Psoas muscle (tissue), 7 donors: ENCODE measurements at regions not wholly inside any gene's neighbourhood (a gene's known extent, or its start where the extent isn't known, plus 50 kb on each side); places are given as distances from the start of the nearest gene placed in this dataset.

Source experiments
- ATAC-seq, 4 donors: fragments of 200-7000 bp; cut with Tn5 transposase; one replicate each; pipeline ENCODE4 v1.9.1; 2020; ENCODE audit warnings: moderate library complexity in 3 of 4, mild to moderate bottlenecking in 2 of 4
- DNase-seq, 2 donors: peaks; one replicate each; pipeline ENCODE4 v3.0.0-alpha.2; 2020
- H3K27ac ChIP-seq: fragments of 200-600 bp; one replicate; pipeline ENCODE4 v1.8.0; 2022
- H3K27me3 ChIP-seq, 3 donors: fragments of 200-600 bp in 1 of 3; one replicate each; pipeline versions ENCODE4 v1.6.1 to v1.8.0; 2013 to 2022; ENCODE audit warnings: low read length in 2 of 3, mild to moderate bottlenecking in 2 of 3, moderate library complexity in 1 of 3; ENCODE audit not compliant: insufficient read depth in 3 of 3
- H3K36me3 ChIP-seq, 2 donors: fragments of 200-600 bp in 1 of 2; one replicate each; pipeline versions ENCODE4 v1.6.1 to v1.8.0; 2013 to 2022; ENCODE audit warnings: low read depth in 1 of 2, mild to moderate bottlenecking in 1 of 2, moderate library complexity in 1 of 2; ENCODE audit not compliant: insufficient read depth in 1 of 2
- H3K4me1 ChIP-seq: fragments of 200-600 bp; one replicate; pipeline ENCODE4 v1.8.0; 2022
- H3K4me3 ChIP-seq: fragments of 200-600 bp; one replicate; pipeline ENCODE4 v1.8.0; 2022; ENCODE audit warnings: mild to moderate bottlenecking
- H3K9me3 ChIP-seq: fragments of 200-600 bp; one replicate; pipeline ENCODE4 v1.8.0; 2022
- CTCF ChIP-seq: fragments of 200-600 bp; IDR thresholded peaks from one replicate; pipeline ENCODE4 v1.8.0; 2022; ENCODE audit warnings: antibody characterized with exemption
- WGBS, 3 donors: extraction: QIAGEN DNeasy Blood & Tissue Kit; methylation state at CpG; one replicate each; pipeline versions ENCODE4 v1.1.6 to v1.1.7; 2013; 5-methylcytosine and 5-hydroxymethylcytosine counted together
- intact Hi-C, 2 donors: fragments of 100-400 bp; cut with DNase I; formaldehyde crosslinking; loops; one replicate each; pipeline versions ENCODE4 v1.11.0 to v1.14.2; 2022
- donor health status: healthy with polysubstance abuse.
- donor health status: DM: no; HTN: no; CAD: no; lungs with moderate emphysema.
- donor health status: Bipolar disorder and iron deficiency.
- donor health status: healthy.
- donor health status: DM: yes; HTN: yes; CAD: no.
- donor health status: DM: no; HTN: no; CAD: no.
- donor health status: DM: yes; HTN: yes; CAD: no.

- no peak overlapping the region for H3K27ac ChIP-seq
- no peak for TF ChIP-seq CTCF
- no peaks in the 10 kb centered on the region for H3K9me3 ChIP-seq
- WGBS, 3 donors = 54 to 69% (median 62%) methylated on average over 3 of the region's 3 CpGs
- DNase-seq = no peak
- no peak overlapping the region for H3K4me3 ChIP-seq
- H3K4me1 ChIP-seq = no peaks in the 10 kb centered on the region
- H3K27me3 ChIP-seq = no peaks in the 10 kb centered on the region
- intact Hi-C loops = no loop called here
- H3K36me3 ChIP-seq = no peaks in the 10 kb centered on the region
- ATAC-seq = no peak
These were observed 87.0 kb upstream of the SPATS2L start for GRCh38 chr2:200219309-200220113.

- Histone ChIP-seq H3K4me3 (no peak overlapping the region), H3K36me3 (no peaks in the 10 kb centered on the region), H3K27me3 (no peaks in the 10 kb centered on the region), H3K4me1 (no peaks in the 10 kb centered on the region), H3K9me3 (no peaks in the 10 kb centered on the region), H3K27ac (no peak overlapping the region)
- ATAC-seq (no peak), DNase-seq (no peak)
- WGBS, 3 donors = 39 to 62% (median 39%) methylated on average over 4 of the region's 4 CpGs
- intact Hi-C loops = no loop called here
- no peak for TF ChIP-seq CTCF
These were observed 86.2 kb upstream of the SPATS2L start for GRCh38 chr2:200220251-200220650.

- Histone ChIP-seq H3K27ac (no peak overlapping the region), H3K27me3 (no peaks in the 10 kb centered on the region), H3K9me3 (no peaks in the 10 kb centered on the region), H3K36me3 (no peaks in the 10 kb centered on the region), H3K4me1 (peaks cover 2% of the 10 kb centered on the region), H3K4me3 (no peak overlapping the region)
- DNase-seq = no peak
- intact Hi-C loops = no loop called here
- WGBS, 3 donors = 91 to 96% (median 91%) methylated on average over 4 of the region's 4 CpGs
- no peak for ATAC-seq
- TF ChIP-seq CTCF = no peak
These were observed 85.2 kb upstream of the SPATS2L start for GRCh38 chr2:200221055-200221955.

GRCh38 chr2:200222791-200223190 lies 83.7 kb upstream of the SPATS2L start:
- H3K4me1 ChIP-seq = peaks cover 7% of the 10 kb centered on the region
- no peaks in the 10 kb centered on the region for H3K27me3 ChIP-seq
- no peak for TF ChIP-seq CTCF
- H3K4me3 ChIP-seq = no peak overlapping the region
- no peaks in the 10 kb centered on the region for H3K9me3 ChIP-seq
- WGBS, 3 donors = 45 to 69% (median 51%) methylated on average over 7 of the region's 7 CpGs
- no peak overlapping the region for H3K27ac ChIP-seq
- intact Hi-C loops = no loop called here
- no peaks in the 10 kb centered on the region for H3K36me3 ChIP-seq
- DNase-seq (no peak), ATAC-seq (no peak)
